ENCODE measurements at regions not wholly inside any gene's neighbourhood (a gene's known extent, or its start where the extent isn't known, plus 50 kb on each side); places are given as distances from the start of the nearest gene placed in this dataset.

GRCh38 chr17:73768691-73769090, 124.4 kb upstream of the SDK2 start:
- TF ChIP-seq, protein P1, sequence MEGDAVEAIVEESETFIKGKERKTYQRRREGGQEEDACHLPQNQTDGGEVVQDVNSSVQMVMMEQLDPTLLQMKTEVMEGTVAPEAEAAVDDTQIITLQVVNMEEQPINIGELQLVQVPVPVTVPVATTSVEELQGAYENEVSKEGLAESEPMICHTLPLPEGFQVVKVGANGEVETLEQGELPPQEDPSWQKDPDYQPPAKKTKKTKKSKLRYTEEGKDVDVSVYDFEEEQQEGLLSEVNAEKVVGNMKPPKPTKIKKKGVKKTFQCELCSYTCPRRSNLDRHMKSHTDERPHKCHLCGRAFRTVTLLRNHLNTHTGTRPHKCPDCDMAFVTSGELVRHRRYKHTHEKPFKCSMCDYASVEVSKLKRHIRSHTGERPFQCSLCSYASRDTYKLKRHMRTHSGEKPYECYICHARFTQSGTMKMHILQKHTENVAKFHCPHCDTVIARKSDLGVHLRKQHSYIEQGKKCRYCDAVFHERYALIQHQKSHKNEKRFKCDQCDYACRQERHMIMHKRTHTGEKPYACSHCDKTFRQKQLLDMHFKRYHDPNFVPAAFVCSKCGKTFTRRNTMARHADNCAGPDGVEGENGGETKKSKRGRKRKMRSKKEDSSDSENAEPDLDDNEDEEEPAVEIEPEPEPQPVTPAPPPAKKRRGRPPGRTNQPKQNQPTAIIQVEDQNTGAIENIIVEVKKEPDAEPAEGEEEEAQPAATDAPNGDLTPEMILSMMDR (IDR thresholded peaks at IDR 0.05): no peak
- no peak for TF ChIP-seq EZH2 (IDR thresholded peaks at IDR 0.05; ENCODE audit: borderline replicate concordance, insufficient read depth, low read depth, low read length, poor library complexity, severe bottlenecking)

Measured in B cell (primary cell).